Activated naive CD4-positive, alpha-beta T cell (primary cell): ENCODE measurements at regions not wholly inside any gene's neighbourhood (a gene's known extent, or its start where the extent isn't known, plus 50 kb on each side); places are given as distances from the start of the nearest gene placed in this dataset.

Experiments used
- DNase-seq, 4 experiments: peaks; one replicate each; lab custom pipeline; 2025; lab: John Stamatoyannopoulos, UW

- DNase-seq = no peak
Observed at GRCh38 chr2:173647681-173648311, 293.1 kb downstream of the CDCA7 start.

DNA sequence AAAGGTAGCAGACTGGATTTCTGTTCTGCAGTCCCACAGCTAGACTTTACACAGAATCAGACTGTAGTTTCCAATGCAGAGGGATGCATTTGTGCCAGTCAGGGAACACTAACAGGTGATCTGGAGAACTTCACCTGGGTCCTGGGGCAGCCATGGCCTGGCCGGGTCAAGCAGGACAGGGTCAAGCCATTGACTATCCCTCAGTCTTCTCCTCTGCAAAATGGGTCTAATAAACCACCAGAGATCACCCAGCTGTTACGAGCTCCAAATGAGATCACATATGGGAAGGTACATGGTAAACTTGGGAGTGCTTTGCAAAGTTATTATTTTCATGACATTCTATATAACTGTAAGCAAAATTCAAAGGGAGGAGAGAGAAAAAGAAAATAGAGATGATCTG lies 294.1 kb downstream of the CDCA7 start:
- no peak for DNase-seq

DNA sequence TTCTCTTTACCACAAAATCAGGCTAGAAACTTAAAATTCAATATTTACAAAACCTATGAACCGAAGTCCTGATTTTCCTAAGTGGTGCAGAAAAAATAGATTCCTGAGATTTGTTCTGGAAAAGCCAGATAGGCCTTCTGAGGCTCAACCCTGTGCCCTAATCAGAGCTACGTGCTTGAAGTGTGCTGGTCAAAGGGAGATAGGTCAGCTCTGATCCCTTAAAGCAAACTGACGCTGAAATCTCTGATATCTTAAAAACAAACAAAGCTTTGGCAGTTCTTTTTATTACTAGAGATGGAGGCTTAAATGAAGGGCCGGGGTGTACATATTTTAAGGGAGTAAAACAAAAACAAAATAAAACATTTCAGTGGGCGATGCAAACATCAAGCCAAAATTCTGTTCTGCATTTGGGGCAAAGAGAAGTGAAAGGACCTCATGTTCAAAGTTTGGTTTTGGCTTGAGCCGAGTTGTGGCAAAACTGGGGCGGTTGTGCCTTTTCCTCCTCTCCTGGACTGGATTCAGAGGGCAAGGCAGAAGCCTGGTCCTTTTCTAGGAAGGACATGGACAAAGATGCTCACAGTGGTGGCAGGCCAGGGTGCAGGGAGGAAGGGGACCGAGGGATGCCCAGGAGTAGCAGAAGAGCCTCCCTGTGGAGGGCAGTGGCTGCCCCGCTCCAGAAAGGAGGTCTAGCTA lies 295.0 kb downstream of the CDCA7 start:
- DNase-seq = no peak

DNA sequence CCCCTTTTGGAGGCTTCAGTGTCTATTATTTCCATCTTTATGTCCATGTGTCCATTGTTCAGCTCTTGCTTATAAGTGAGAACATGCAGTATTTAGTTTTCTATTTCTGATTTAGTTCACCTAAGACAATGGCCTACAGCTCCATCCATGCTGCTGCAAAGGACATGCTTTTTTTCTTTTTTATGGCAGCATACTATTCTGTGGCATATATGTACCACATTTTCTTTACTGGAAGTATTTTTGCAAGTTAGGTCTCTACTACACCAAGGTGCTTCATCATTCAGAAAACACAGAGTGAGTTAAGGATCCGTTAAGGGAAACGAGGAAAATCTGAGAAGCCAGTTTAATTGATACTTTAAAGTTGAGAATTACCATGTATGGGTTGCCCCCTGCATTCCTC lies 297.2 kb downstream of the CDCA7 start:
- DNase-seq = no peak

DNA sequence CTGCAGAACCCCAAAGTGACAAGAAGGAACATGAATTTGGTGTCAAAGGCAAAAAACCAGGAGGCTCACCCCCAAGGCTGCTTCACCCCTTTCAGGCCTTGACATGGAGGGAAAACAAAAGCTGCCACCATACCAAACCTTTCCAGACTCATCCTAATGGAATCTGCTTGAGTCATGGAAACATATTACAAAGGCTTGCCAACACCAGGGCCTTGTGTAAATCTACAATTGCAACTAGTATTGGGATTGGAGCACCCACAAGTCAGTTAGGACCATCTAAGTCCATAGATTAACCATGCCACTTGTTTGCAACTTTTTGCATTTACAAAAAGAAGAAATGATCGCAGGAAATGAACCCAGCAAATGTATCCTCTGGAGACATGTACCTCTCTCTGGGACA lies 297.6 kb downstream of the CDCA7 start:
- no peak for DNase-seq

- no peak for DNase-seq
Observed at GRCh38 chr2:173652767-173653431, 298.2 kb downstream of the CDCA7 start.

DNA sequence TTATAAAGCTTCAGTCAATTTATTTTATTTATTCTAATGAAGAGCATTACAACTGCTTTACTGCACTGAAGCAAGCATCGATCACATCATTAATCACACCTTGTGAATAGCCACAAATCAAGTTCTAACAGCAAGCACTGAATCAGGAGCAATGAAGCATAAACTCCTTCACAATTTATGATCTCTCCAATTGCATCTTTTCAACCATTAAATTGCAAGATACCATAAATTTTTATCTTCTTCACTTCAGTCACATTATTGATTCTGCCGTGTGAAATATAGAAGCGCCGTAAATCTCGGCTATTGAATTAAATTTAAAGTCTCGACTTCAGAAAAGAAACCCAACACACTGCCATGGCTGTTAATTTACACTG lies 298.7 kb downstream of the CDCA7 start:
- DNase-seq = no peak

- DNase-seq = no peak
Observed at GRCh38 chr2:173654161-173654895, 299.7 kb downstream of the CDCA7 start.

- DNase-seq = no peak
Observed at GRCh38 chr2:173654896-173655265, 300.2 kb downstream of the CDCA7 start.

DNA sequence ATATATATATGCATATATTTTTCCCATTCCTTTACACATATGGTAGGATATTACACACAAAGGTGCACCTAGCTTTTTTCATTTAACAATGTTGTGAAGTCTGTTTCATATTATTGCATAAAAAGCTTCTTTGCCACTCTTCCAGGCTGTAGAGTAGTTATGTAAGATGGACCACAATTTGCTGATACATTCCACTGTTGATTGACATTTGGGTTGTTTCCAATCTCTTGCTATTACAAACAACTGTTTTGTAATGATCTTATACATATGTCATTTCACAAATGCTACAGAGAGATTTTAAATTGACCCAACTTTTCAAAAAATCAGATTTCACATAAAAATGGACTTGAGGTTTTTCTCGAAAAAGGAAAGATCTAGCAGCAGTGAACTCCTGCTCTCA lies 301.4 kb downstream of the CDCA7 start:
- no peak for DNase-seq

GRCh38 chr2:173657996-173658717 lies 303.5 kb downstream of the CDCA7 start:
- DNase-seq = no peak

GRCh38 chr2:173658946-173659371 lies 304.3 kb downstream of the CDCA7 start:
- no peak for DNase-seq

DNA sequence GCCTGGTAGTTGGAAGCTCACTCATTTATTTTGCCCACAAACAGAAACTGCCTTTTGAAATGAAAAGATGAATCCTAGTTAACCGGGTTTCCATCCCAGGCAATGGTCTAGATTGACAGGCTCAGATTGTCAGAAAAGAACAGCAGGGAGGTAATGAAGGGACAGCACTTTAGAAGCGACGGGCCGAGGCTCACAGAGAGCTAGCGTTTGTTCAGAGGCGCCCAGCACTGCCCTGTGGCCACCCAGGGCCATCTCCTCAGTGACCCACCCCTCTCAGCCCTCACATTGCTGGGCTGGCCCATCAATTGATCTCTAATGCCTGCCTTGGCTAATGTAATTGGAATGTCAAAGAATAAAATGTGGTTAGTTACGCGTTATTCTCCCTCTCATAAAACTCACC lies 304.8 kb downstream of the CDCA7 start:
- DNase-seq = no peak

- no peak for DNase-seq
Observed at GRCh38 chr2:173661586-173661985, 303.6 kb downstream of the SP3 start.

GRCh38 chr2:173663353-173663752 lies 301.8 kb downstream of the SP3 start:
- no peak for DNase-seq

- no peak for DNase-seq
Observed at GRCh38 chr2:173663835-173664512, 301.2 kb downstream of the SP3 start.

GRCh38 chr2:173664513-173664910 lies 300.7 kb downstream of the SP3 start:
- no peak for DNase-seq

- no peak for DNase-seq
Observed at GRCh38 chr2:173666171-173666888, 298.8 kb downstream of the SP3 start.

GRCh38 chr2:173667014-173667413 lies 298.2 kb downstream of the SP3 start:
- DNase-seq = no peak

- no peak for DNase-seq
Observed at GRCh38 chr2:173667415-173667814, 297.8 kb downstream of the SP3 start.
